MCF 10A (cell line): ENCODE measurements at regions not wholly inside any gene's neighbourhood (a gene's known extent, or its start where the extent isn't known, plus 50 kb on each side); places are given as distances from the start of the nearest gene placed in this dataset.

Experiments used
- BruUV-seq: library from RNA; stranded (reverse); fragments of 400-500 nt; replicated peaks from 2 replicates; lab custom pipeline; 2021; lab: Mats Ljungman, UMichigan
- CTCF ChIA-PET: fragments of 300-600 bp; sonication (Branson Sonifier 250); formaldehyde crosslinking; extraction: SDS; loops from one replicate; lab custom pipeline; 2021; ENCODE audit warnings: antibody characterized with exemption, inconsistent platforms; lab: Yijun Ruan, JAX
- POLR2A ChIA-PET: fragments of 300-600, 350-650 bp; sonication (Branson Sonifier 250); formaldehyde crosslinking; extraction: SDS; loops from one replicate; lab custom pipeline; 2020; ENCODE audit warnings: antibody characterized with exemption, inconsistent platforms; lab: Yijun Ruan, JAX
- DNase-seq: peaks from one replicate; pipeline ENCODE4 v3.0.0-alpha.2; 2018; ENCODE audit not compliant: unreplicated experiment
- H3K27ac Mint-ChIP-seq: one replicate; pipeline ENCODE4 v1.8.0; 2022; ENCODE audit warnings: mild to moderate bottlenecking, low read depth, mixed read lengths; ENCODE audit not compliant: unreplicated experiment
- H3K27me3 Mint-ChIP-seq: one replicate; pipeline ENCODE4 v1.8.0; 2022; ENCODE audit warnings: mixed read lengths; ENCODE audit not compliant: insufficient read depth, unreplicated experiment
- H3K36me3 Mint-ChIP-seq: one replicate; pipeline ENCODE4 v1.8.0; 2022; ENCODE audit warnings: mild to moderate bottlenecking, moderate library complexity, mixed read lengths; ENCODE audit not compliant: insufficient read depth, unreplicated experiment
- H3K4me1 Mint-ChIP-seq: one replicate; pipeline ENCODE4 v1.8.0; 2022; ENCODE audit warnings: mixed read lengths; ENCODE audit not compliant: insufficient read depth, unreplicated experiment
- H3K4me3 Mint-ChIP-seq: one replicate; pipeline ENCODE4 v1.8.0; 2022; ENCODE audit warnings: mild to moderate bottlenecking, moderate library complexity, mixed read lengths; ENCODE audit not compliant: unreplicated experiment
- H3K9me3 Mint-ChIP-seq: one replicate; pipeline ENCODE4 v1.8.0; 2022; ENCODE audit warnings: mixed read lengths; ENCODE audit not compliant: unreplicated experiment
- intact Hi-C: fragments of 100-400 bp; cut with micrococcal nuclease; formaldehyde crosslinking; loops from 2 replicates; pipeline ENCODE4 v1.14.1; 2022
- TF ChIP-seq, protein P1 (sequence below): fragments of 200-600 bp; IDR thresholded peaks from one replicate; pipeline ENCODE4 v1.8.0; 2022; ENCODE audit warnings: antibody characterized with exemption, mild to moderate bottlenecking; ENCODE audit not compliant: unreplicated experiment

DNA sequence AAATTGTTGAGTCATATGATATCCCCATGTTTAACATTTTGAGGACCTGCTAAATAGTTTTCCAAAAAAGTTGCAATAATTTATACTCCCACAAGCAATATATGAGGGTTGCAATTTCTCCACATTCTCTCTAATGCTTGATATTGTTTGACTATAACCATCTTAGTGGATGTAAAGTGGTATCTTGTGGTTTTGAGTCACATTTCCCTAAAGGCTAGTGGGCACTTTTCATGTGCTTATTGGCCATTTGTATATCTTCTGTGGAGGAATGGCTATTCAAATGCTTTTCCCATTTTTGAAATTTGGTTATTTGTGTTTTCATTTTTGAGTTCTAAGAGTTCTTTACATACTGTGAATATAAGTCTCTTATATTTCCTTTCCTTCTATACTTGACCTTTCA is 82.7 kb downstream of the SCG2 start:
- CTCF ChIA-PET: interaction anchor here (0.7 kb wide), 1 partner anchor 342 kb away, joined by 3 read pairs; no protein-coding TSS in a partner anchor
- no peak overlapping the region for H3K4me3 Mint-ChIP-seq
- H3K27ac Mint-ChIP-seq: no peak overlapping the region
- no TSS peak for BruUV-seq
- no peaks in the 10 kb centered on the region for H3K4me1 Mint-ChIP-seq
- DNase-seq: no peak
- peaks cover 6% of the 10 kb centered on the region for H3K9me3 Mint-ChIP-seq
- intact Hi-C loops: no loop called here
- no peaks in the 10 kb centered on the region for H3K36me3 Mint-ChIP-seq
- POLR2A ChIA-PET: no interaction called here
- H3K27me3 Mint-ChIP-seq: no peaks in the 10 kb centered on the region
- TF ChIP-seq, protein P1, sequence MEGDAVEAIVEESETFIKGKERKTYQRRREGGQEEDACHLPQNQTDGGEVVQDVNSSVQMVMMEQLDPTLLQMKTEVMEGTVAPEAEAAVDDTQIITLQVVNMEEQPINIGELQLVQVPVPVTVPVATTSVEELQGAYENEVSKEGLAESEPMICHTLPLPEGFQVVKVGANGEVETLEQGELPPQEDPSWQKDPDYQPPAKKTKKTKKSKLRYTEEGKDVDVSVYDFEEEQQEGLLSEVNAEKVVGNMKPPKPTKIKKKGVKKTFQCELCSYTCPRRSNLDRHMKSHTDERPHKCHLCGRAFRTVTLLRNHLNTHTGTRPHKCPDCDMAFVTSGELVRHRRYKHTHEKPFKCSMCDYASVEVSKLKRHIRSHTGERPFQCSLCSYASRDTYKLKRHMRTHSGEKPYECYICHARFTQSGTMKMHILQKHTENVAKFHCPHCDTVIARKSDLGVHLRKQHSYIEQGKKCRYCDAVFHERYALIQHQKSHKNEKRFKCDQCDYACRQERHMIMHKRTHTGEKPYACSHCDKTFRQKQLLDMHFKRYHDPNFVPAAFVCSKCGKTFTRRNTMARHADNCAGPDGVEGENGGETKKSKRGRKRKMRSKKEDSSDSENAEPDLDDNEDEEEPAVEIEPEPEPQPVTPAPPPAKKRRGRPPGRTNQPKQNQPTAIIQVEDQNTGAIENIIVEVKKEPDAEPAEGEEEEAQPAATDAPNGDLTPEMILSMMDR: no peak

DNA sequence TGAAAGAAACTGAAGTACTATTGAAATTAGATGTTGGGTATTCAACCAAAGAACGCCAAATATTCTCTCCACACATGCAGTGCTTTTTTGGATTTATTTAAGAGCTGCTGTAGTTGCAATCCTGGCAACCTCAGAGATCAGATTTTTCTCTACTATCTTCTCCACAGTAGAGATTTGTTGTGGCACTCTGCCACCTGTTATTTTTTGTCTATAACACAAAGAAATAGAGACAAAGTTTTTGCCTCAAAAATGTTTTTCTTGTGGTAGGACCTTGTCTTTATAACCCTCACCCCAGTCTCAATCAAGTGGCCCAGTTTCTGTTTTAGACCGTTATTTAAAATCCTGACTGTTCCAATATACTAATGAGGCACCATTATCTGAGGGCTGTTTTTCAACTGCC is 79.4 kb downstream of the SCG2 start:
- Mint-ChIP-seq H3K27ac (no peak overlapping the region), H3K27me3 (no peaks in the 10 kb centered on the region), H3K4me3 (no peak overlapping the region), H3K36me3 (no peaks in the 10 kb centered on the region), H3K4me1 (no peaks in the 10 kb centered on the region), H3K9me3 (no peaks in the 10 kb centered on the region)
- BruUV-seq: no TSS peak
- CTCF ChIA-PET: no interaction called here
- TF ChIP-seq, protein P1: no peak
- DNase-seq: no peak
- intact Hi-C loops: no loop called here
- POLR2A ChIA-PET: interaction anchor here (1.5 kb wide), 1 partner anchor 9 kb away, joined by 5 read pairs; no protein-coding TSS in a partner anchor

DNA sequence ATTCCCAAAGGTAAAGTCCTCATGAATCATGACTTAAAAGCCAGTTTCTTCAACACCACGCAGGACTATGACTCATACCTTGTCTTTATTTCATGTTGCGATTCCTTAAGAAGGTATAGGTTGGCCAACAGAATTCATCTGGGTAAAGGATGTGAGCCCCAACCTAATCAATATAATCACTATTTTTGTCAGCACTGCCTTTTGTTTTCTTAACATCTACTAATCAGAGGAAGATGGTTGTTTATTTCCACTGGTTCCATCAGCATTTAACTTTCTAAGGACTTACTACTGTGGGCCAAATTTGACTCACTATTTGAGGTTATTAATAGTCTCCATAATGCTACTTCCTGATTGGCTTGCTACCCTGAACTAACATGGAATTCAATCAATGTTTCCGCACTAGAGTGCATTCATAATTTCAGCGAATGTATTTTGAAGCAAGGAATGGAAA is 78.6 kb downstream of the SCG2 start:
- no TSS peak for BruUV-seq
- ChIA-PET CTCF (no interaction called here), POLR2A (no interaction called here)
- Mint-ChIP-seq H3K36me3 (no peaks in the 10 kb centered on the region), H3K9me3 (no peaks in the 10 kb centered on the region), H3K27me3 (no peaks in the 10 kb centered on the region), H3K4me1 (no peaks in the 10 kb centered on the region), H3K27ac (no peak overlapping the region), H3K4me3 (no peak overlapping the region)
- peak; percentile 63 for DNase-seq
- TF ChIP-seq, protein P1: no peak
- intact Hi-C loops: no loop called here

DNA sequence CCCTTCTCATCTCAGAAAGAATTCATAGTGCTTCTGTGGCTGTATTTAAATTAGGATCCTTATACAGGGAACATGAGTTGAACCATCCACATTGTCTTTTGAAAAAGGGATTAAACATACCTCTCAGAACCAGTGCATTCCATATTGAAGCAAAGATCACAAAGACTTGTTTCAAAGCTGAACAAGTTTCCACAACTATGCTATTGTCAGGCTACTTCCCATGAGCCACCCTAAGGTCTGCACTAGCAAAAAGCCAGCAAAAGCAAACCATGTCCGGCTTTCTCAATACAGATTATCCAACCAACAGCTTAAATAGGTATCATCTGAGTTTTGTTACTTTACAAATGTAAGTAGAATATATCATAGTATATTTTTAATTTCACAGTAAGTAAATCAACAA is 78.1 kb downstream of the SCG2 start:
- BruUV-seq: no TSS peak
- ChIA-PET POLR2A (no interaction called here), CTCF (interaction anchor here (1.3 kb wide), 1 partner anchor 21 kb away, joined by 3 read pairs; no protein-coding TSS in a partner anchor)
- no peaks in the 10 kb centered on the region for H3K9me3 Mint-ChIP-seq
- no peaks in the 10 kb centered on the region for H3K36me3 Mint-ChIP-seq
- intact Hi-C loops: no loop called here
- no peaks in the 10 kb centered on the region for H3K4me1 Mint-ChIP-seq
- H3K27ac Mint-ChIP-seq: no peak overlapping the region
- no peaks in the 10 kb centered on the region for H3K27me3 Mint-ChIP-seq
- no peak for DNase-seq
- no peak overlapping the region for H3K4me3 Mint-ChIP-seq
- TF ChIP-seq, protein P1: no peak
